ENCODE measurements at regions not wholly inside any gene's neighbourhood (a gene's known extent, or its start where the extent isn't known, plus 50 kb on each side); places are given as distances from the start of the nearest gene placed in this dataset.

- 87% methylated on average over 7 of the region's 15 CpGs for WGBS (ENCODE audit: insufficient coverage)
- H3K9me3 Mint-ChIP-seq (ENCODE audit: insufficient read depth): peaks cover 6% of the 10 kb centered on the region
- no peaks in the 10 kb centered on the region for H4K20me1 ChIP-seq (ENCODE audit: control insufficient read depth, insufficient read depth, low read length, poor library complexity, severe bottlenecking)
- H2AFZ ChIP-seq (ENCODE audit: insufficient read depth, low read depth, low read length, poor library complexity, severe bottlenecking): no peak overlapping the region
- no peak for DNase-seq
- no peak for TF ChIP-seq EZH2 (IDR thresholded peaks at IDR 0.05; ENCODE audit: borderline replicate concordance, insufficient read depth, low read depth, low read length, poor library complexity, severe bottlenecking)
- no peak for TF ChIP-seq CTCF (IDR thresholded peaks at IDR 0.05)
- no peak overlapping the region for H3K9ac ChIP-seq (ENCODE audit: low read length)
- no peaks in the 10 kb centered on the region for H3K27me3 Mint-ChIP-seq
- H3K27me3 ChIP-seq (replicated peaks in 1 of 4; ENCODE audit: control extremely low read depth in 1 of 4, control insufficient read depth in 3 of 4, insufficient read depth in 4 of 4, low read length in 3 of 4): no peaks in the 10 kb centered on the region
- ChIA-PET CTCF (no interaction called here), POLR2A (no interaction called here)
- H3K4me3 Mint-ChIP-seq: no peak overlapping the region
- H3K4me1 Mint-ChIP-seq: no peaks in the 10 kb centered on the region
- intact Hi-C loops (cut with micrococcal nuclease): no loop called here
- H3K27ac Mint-ChIP-seq: no peak overlapping the region
- H3K36me3 ChIP-seq (replicated peaks in 1 of 2; ENCODE audit: control extremely low read depth in 1 of 2, control insufficient read depth in 1 of 2, extremely low read depth in 1 of 2, insufficient read depth in 2 of 2, low read length in 1 of 2): no peaks in the 10 kb centered on the region
- peaks cover 0 to 3% (median 0%) of the 10 kb centered on the region in 3 donors for H3K9me3 ChIP-seq (ENCODE audit: control extremely low read depth in 1 of 3, control insufficient read depth in 2 of 3, insufficient read depth in 1 of 3, low read length in 2 of 3)
- no peak overlapping the region for H3K4me3 ChIP-seq (ENCODE audit: control extremely low read depth in 1 of 5, extremely low read depth in 1 of 5, insufficient read depth in 1 of 5, low read depth in 2 of 5, low read length in 4 of 5)
- no peak for ATAC-seq (ENCODE audit: low read depth)
- no peak overlapping the region for H3K27ac ChIP-seq (ENCODE audit: low read length in 2 of 2)
- H3K4me2 ChIP-seq (replicated peaks; ENCODE audit: low read depth, low read length, poor library complexity, severe bottlenecking): no peak overlapping the region
- no peaks in the 10 kb centered on the region for H3K4me1 ChIP-seq (ENCODE audit: control insufficient read depth in 2 of 2, insufficient read depth in 2 of 2, low read length in 2 of 2)
- H3K79me2 ChIP-seq (ENCODE audit: control insufficient read depth, insufficient read depth, low read length): no peaks in the 10 kb centered on the region
Observed at GRCh38 chr2:13616059-13616458, 899.3 kb downstream of the TRIB2 start.

- no peak overlapping the region for H3K27ac Mint-ChIP-seq
- Histone ChIP-seq H3K4me3 (ENCODE audit: control extremely low read depth in 1 of 5, extremely low read depth in 1 of 5, insufficient read depth in 1 of 5, low read depth in 2 of 5, low read length in 4 of 5) (no peak overlapping the region), H3K9me3 (ENCODE audit: control extremely low read depth in 1 of 3, control insufficient read depth in 2 of 3, insufficient read depth in 1 of 3, low read length in 2 of 3) (peaks cover 0 to 3% (median 0%) of the 10 kb centered on the region in 3 donors), H3K79me2 (ENCODE audit: control insufficient read depth, insufficient read depth, low read length) (no peaks in the 10 kb centered on the region), H3K4me1 (ENCODE audit: control insufficient read depth in 2 of 2, insufficient read depth in 2 of 2, low read length in 2 of 2) (no peaks in the 10 kb centered on the region), H3K36me3 (replicated peaks in 1 of 2; ENCODE audit: control extremely low read depth in 1 of 2, control insufficient read depth in 1 of 2, extremely low read depth in 1 of 2, insufficient read depth in 2 of 2, low read length in 1 of 2) (no peaks in the 10 kb centered on the region), H4K20me1 (ENCODE audit: control insufficient read depth, insufficient read depth, low read length, poor library complexity, severe bottlenecking) (no peaks in the 10 kb centered on the region), H3K27me3 (replicated peaks in 1 of 4; ENCODE audit: control extremely low read depth in 1 of 4, control insufficient read depth in 3 of 4, insufficient read depth in 4 of 4, low read length in 3 of 4) (no peaks in the 10 kb centered on the region), H3K27ac (ENCODE audit: low read length in 2 of 2) (no peak overlapping the region), H2AFZ (ENCODE audit: insufficient read depth, low read depth, low read length, poor library complexity, severe bottlenecking) (no peak overlapping the region), H3K4me2 (replicated peaks; ENCODE audit: low read depth, low read length, poor library complexity, severe bottlenecking) (no peak overlapping the region), H3K9ac (ENCODE audit: low read length) (no peak overlapping the region)
- DNase-seq (no peak), ATAC-seq (ENCODE audit: low read depth) (no peak)
- intact Hi-C loops (cut with micrococcal nuclease): no loop called here
- H3K27me3 Mint-ChIP-seq: no peaks in the 10 kb centered on the region
- peaks cover 6% of the 10 kb centered on the region for H3K9me3 Mint-ChIP-seq (ENCODE audit: insufficient read depth)
- ChIA-PET POLR2A (no interaction called here), CTCF (no interaction called here)
- no peak overlapping the region for H3K4me3 Mint-ChIP-seq
- WGBS (ENCODE audit: insufficient coverage): 88% methylated on average over 3 of the region's 5 CpGs
- TF ChIP-seq EZH2 (IDR thresholded peaks at IDR 0.05; ENCODE audit: borderline replicate concordance, insufficient read depth, low read depth, low read length, poor library complexity, severe bottlenecking) (no peak), CTCF (IDR thresholded peaks at IDR 0.05) (no peak)
- no peaks in the 10 kb centered on the region for H3K4me1 Mint-ChIP-seq
Observed at GRCh38 chr2:13616616-13617015, 899.9 kb downstream of the TRIB2 start.

Measured in B cell (primary cell).